Urinary bladder (tissue), 3 donors: ENCODE measurements at regions not wholly inside any gene's neighbourhood (a gene's known extent, or its start where the extent isn't known, plus 50 kb on each side); places are given as distances from the start of the nearest gene placed in this dataset.

Source experiments
- DNase-seq: peaks from one replicate; pipeline ENCODE4 v3.0.0-alpha.2; 2015; ENCODE audit errors: extremely low spot score
- H3K27ac ChIP-seq: one replicate; pipeline ENCODE4 v1.5.1; 2013; ENCODE audit warnings: low read depth, mild to moderate bottlenecking, moderate library complexity
- H3K36me3 ChIP-seq: one replicate; pipeline ENCODE4 v1.6.1; 2013; ENCODE audit warnings: mild to moderate bottlenecking, moderate library complexity; ENCODE audit not compliant: insufficient read depth
- H3K4me1 ChIP-seq: one replicate; pipeline ENCODE4 v1.6.1; 2013; ENCODE audit warnings: mild to moderate bottlenecking, moderate library complexity; ENCODE audit not compliant: insufficient read depth
- H3K4me3 ChIP-seq: one replicate; pipeline ENCODE4 v1.5.1; 2013; ENCODE audit warnings: low read depth, low read length
- WGBS: extraction: QIAGEN DNeasy Blood & Tissue Kit; methylation state at CpG from one replicate; pipeline ENCODE4 v1.1.7; 2013; 5-methylcytosine and 5-hydroxymethylcytosine counted together
- donor health status: healthy with polysubstance abuse.
- donor health status: healthy.

- Histone ChIP-seq H3K4me1 (no peaks in the 10 kb centered on the region), H3K36me3 (no peaks in the 10 kb centered on the region), H3K27ac (no peak overlapping the region), H3K4me3 (no peak overlapping the region)
- no peak for DNase-seq
Measured at GRCh38 chr16:13797718-13798117, 122.2 kb upstream of the ERCC4 start.

- H3K4me1 ChIP-seq: no peaks in the 10 kb centered on the region
- H3K36me3 ChIP-seq: no peaks in the 10 kb centered on the region
- WGBS: 60% methylated on average over 2 of the region's 2 CpGs
- H3K27ac ChIP-seq: no peak overlapping the region
- DNase-seq: no peak
- no peak overlapping the region for H3K4me3 ChIP-seq
Measured at GRCh38 chr16:13798211-13798610, 121.7 kb upstream of the ERCC4 start.

GRCh38 chr16:13803974-13804373 is 116.0 kb upstream of the ERCC4 start:
- Histone ChIP-seq H3K4me3 (no peak overlapping the region), H3K4me1 (no peaks in the 10 kb centered on the region), H3K27ac (no peak overlapping the region), H3K36me3 (no peaks in the 10 kb centered on the region)
- no peak for DNase-seq
- 94% methylated on average over 3 of the region's 3 CpGs for WGBS

- 89% methylated on average over 4 of the region's 4 CpGs for WGBS
- Histone ChIP-seq H3K4me3 (no peak overlapping the region), H3K4me1 (no peaks in the 10 kb centered on the region), H3K27ac (no peak overlapping the region), H3K36me3 (no peaks in the 10 kb centered on the region)
- no peak for DNase-seq
Measured at GRCh38 chr16:13805951-13806350, 114.0 kb upstream of the ERCC4 start.

- no peak for DNase-seq
- H3K36me3 ChIP-seq: no peaks in the 10 kb centered on the region
- no peaks in the 10 kb centered on the region for H3K4me1 ChIP-seq
- WGBS: 74% methylated on average over 5 of the region's 5 CpGs
- no peak overlapping the region for H3K27ac ChIP-seq
- H3K4me3 ChIP-seq: no peak overlapping the region
Measured at GRCh38 chr16:13806671-13807070, 113.3 kb upstream of the ERCC4 start.

GRCh38 chr16:13808102-13808501 is 111.9 kb upstream of the ERCC4 start:
- Histone ChIP-seq H3K27ac (no peak overlapping the region), H3K4me1 (no peaks in the 10 kb centered on the region), H3K4me3 (no peak overlapping the region), H3K36me3 (no peaks in the 10 kb centered on the region)
- 94% methylated on average over 8 of the region's 8 CpGs for WGBS
- no peak for DNase-seq

- H3K4me1 ChIP-seq: no peaks in the 10 kb centered on the region
- H3K4me3 ChIP-seq: no peak overlapping the region
- no peak overlapping the region for H3K27ac ChIP-seq
- DNase-seq: no peak
- H3K36me3 ChIP-seq: no peaks in the 10 kb centered on the region
Measured at GRCh38 chr16:13809765-13810164, 110.2 kb upstream of the ERCC4 start.

- no peak overlapping the region for H3K4me3 ChIP-seq
- WGBS: 53% methylated on average over 3 of the region's 3 CpGs
Measured at GRCh38 chr16:13811834-13812233, 108.1 kb upstream of the ERCC4 start.

GRCh38 chr16:13816701-13817100 is 103.3 kb upstream of the ERCC4 start:
- DNase-seq: no peak
- Histone ChIP-seq H3K27ac (no peak overlapping the region), H3K4me3 (no peak overlapping the region), H3K4me1 (no peaks in the 10 kb centered on the region), H3K36me3 (no peaks in the 10 kb centered on the region)

More at GRCh38 chr16:13811834-13812233, 108.1 kb upstream of the ERCC4 start:
- no peaks in the 10 kb centered on the region for H3K36me3 ChIP-seq
- no peak overlapping the region for H3K27ac ChIP-seq
- no peaks in the 10 kb centered on the region for H3K4me1 ChIP-seq
- no peak for DNase-seq

- Histone ChIP-seq H3K27ac (no peak overlapping the region), H3K36me3 (no peaks in the 10 kb centered on the region), H3K4me1 (no peaks in the 10 kb centered on the region), H3K4me3 (no peak overlapping the region)
- 76% methylated on average over 6 of the region's 6 CpGs for WGBS
- DNase-seq: no peak
Measured at GRCh38 chr16:13823501-13823900, 96.5 kb upstream of the ERCC4 start.

- no peaks in the 10 kb centered on the region for H3K36me3 ChIP-seq
- H3K4me3 ChIP-seq: no peak overlapping the region
- 77% methylated on average over 7 of the region's 7 CpGs for WGBS
- H3K27ac ChIP-seq: no peak overlapping the region
- H3K4me1 ChIP-seq: no peaks in the 10 kb centered on the region
- DNase-seq: no peak
Measured at GRCh38 chr16:13829697-13830299, 90.2 kb upstream of the ERCC4 start.

- Histone ChIP-seq H3K4me3 (no peak overlapping the region), H3K36me3 (no peaks in the 10 kb centered on the region), H3K4me1 (no peaks in the 10 kb centered on the region), H3K27ac (no peak overlapping the region)
- 63% methylated on average over 2 of the region's 2 CpGs for WGBS
- no peak for DNase-seq
Measured at GRCh38 chr16:13833515-13833914, 86.4 kb upstream of the ERCC4 start.

- Histone ChIP-seq H3K36me3 (no peaks in the 10 kb centered on the region), H3K4me1 (no peaks in the 10 kb centered on the region), H3K4me3 (no peak overlapping the region), H3K27ac (no peak overlapping the region)
- no peak for DNase-seq
- whole genome bisulfite sequencing: 86% methylated on average over 4 of the region's 4 CpGs
Measured at GRCh38 chr16:13835387-13835786, 84.6 kb upstream of the ERCC4 start.

- H3K4me3 ChIP-seq: no peak overlapping the region
- no peak for DNase-seq
- no peaks in the 10 kb centered on the region for H3K36me3 ChIP-seq
- 89% methylated on average over 13 of the region's 13 CpGs for WGBS
- H3K27ac ChIP-seq: no peak overlapping the region
- no peaks in the 10 kb centered on the region for H3K4me1 ChIP-seq
Measured at GRCh38 chr16:13835935-13836730, 83.8 kb upstream of the ERCC4 start.
